H1 (cell line): ENCODE measurements at regions not wholly inside any gene's neighbourhood (a gene's known extent, or its start where the extent isn't known, plus 50 kb on each side); places are given as distances from the start of the nearest gene placed in this dataset.

Source experiments
- CTCF ChIA-PET: fragments of 300-600 bp; sonication (Branson Sonifier 250); formaldehyde crosslinking; loops from one replicate; lab custom pipeline; 2021; ENCODE audit not compliant: partially characterized antibody; lab: Charles Lee
- POLR2A ChIA-PET: fragments of 300-600 bp; sonication (Branson Sonifier 250); formaldehyde crosslinking; loops from one replicate; lab custom pipeline; 2021; ENCODE audit warnings: inconsistent platforms; ENCODE audit not compliant: partially characterized antibody; lab: Charles Lee
- DNase-seq, 2 experiments: peaks; one replicate each; pipeline versions ENCODE4 v3.0.0 to v3.0.0-alpha.2; 2010 to 2022; ENCODE audit warnings: low spot score in 2 of 2, low read depth in 1 of 2, mixed read lengths in 1 of 2
- FAIRE-seq: peaks from 2 replicates; lab custom pipeline; 2011; peaks lifted over from hg19 to GRCh38; lab: Jason Lieb, UNC
- H2AFZ ChIP-seq: 2 replicates; pipeline ENCODE4 v1.8.1; 2012; ENCODE audit warnings: low read length, inconsistent platforms
- H2AK5ac ChIP-seq: 2 replicates; pipeline ENCODE4 v1.6.1; 2013; ENCODE audit warnings: low read depth, low read length
- H2BK120ac ChIP-seq: replicated peaks from 2 replicates; pipeline ENCODE3; 2013; ENCODE audit warnings: low read depth, low read length, inconsistent platforms
- H2BK12ac ChIP-seq: 2 replicates; pipeline ENCODE4 v1.6.1; 2013; ENCODE audit warnings: low read depth, low read length
- H2BK15ac ChIP-seq: 2 replicates; pipeline ENCODE4 v1.6.1; 2013; ENCODE audit warnings: low read length
- H2BK20ac ChIP-seq: 2 replicates; pipeline ENCODE4 v1.6.1; 2013; ENCODE audit warnings: low read length
- H2BK5ac ChIP-seq: 2 replicates; pipeline ENCODE4 v1.6.1; 2013; ENCODE audit warnings: low read depth, low read length
- H3K14ac ChIP-seq: 2 replicates; pipeline ENCODE4 v1.6.1; 2013; ENCODE audit warnings: inconsistent platforms; ENCODE audit not compliant: insufficient read length
- H3K18ac ChIP-seq: 2 replicates; pipeline ENCODE4 v1.6.1; 2013; ENCODE audit warnings: low read length; ENCODE audit errors: extremely low read depth
- H3K23ac ChIP-seq: 2 replicates; pipeline ENCODE4 v1.6.1; 2013; ENCODE audit warnings: inconsistent platforms; ENCODE audit not compliant: insufficient read length
- H3K23me2 ChIP-seq: 2 replicates; pipeline ENCODE4 v1.6.1; 2013; ENCODE audit warnings: low read depth, low read length
- H3K27ac ChIP-seq: 2 replicates; pipeline ENCODE4 v1.6.1; 2011; ENCODE audit warnings: low read depth, low read length, inconsistent platforms
- H3K27me3 ChIP-seq, 4 experiments: replicated peaks in 1 of 4; 1 replicate in 1 of 4; 2 replicates in 3 of 4; pipeline versions ENCODE4 v1.6.1 to v1.8.1; 2011 to 2013; ENCODE audit warnings: low read length in 3 of 4, mild to moderate bottlenecking in 3 of 4, inconsistent platforms in 2 of 4, mixed read lengths in 2 of 4, moderate library complexity in 1 of 4; ENCODE audit not compliant: control insufficient read depth in 3 of 4, insufficient read depth in 3 of 4; ENCODE audit errors: extremely low read depth in 1 of 4
- H3K36me3 ChIP-seq, 4 experiments: 2 replicates each; pipeline versions ENCODE4 v1.6.1 to v1.8.1; 2011 to 2013; ENCODE audit warnings: mild to moderate bottlenecking in 4 of 4, low read length in 3 of 4, moderate library complexity in 2 of 4, control low read depth in 1 of 4, inconsistent platforms in 1 of 4; ENCODE audit not compliant: insufficient read depth in 4 of 4, control insufficient read depth in 2 of 4
- H3K4ac ChIP-seq: replicated peaks from 2 replicates; pipeline ENCODE3; 2013; ENCODE audit warnings: low read length, low read depth, mixed read lengths, inconsistent platforms; ENCODE audit not compliant: insufficient read length
- H3K4me1 ChIP-seq, 4 experiments: replicated peaks in 1 of 4; 1 replicate in 1 of 4; 2 replicates in 3 of 4; pipeline versions ENCODE4 v1.6.1 to v1.8.1; 2011 to 2013; ENCODE audit warnings: low read length in 3 of 4, inconsistent platforms in 2 of 4, mixed read lengths in 1 of 4; ENCODE audit not compliant: insufficient read depth in 4 of 4, control insufficient read depth in 3 of 4
- H3K4me2 ChIP-seq, 2 experiments: 2 replicates each; pipeline versions ENCODE4 v1.6.1 to v1.8.1; 2011 to 2013; ENCODE audit warnings: low read depth in 2 of 2, low read length in 2 of 2, control low read depth in 1 of 2, inconsistent platforms in 1 of 2, mild to moderate bottlenecking in 1 of 2; ENCODE audit not compliant: insufficient read depth in 1 of 2
- H3K4me3 ChIP-seq, 4 experiments: fragments of 200-600, 300-600 bp in 1 of 4; sonication (generic), shearing (Covaris generic), sonication (Bioruptor Twin) in 1 of 4; 2 replicates each; pipeline versions ENCODE4 v1.5.1 to v1.8.1; 2011 to 2016; ENCODE audit warnings: low read length in 4 of 4, low read depth in 3 of 4, control low read depth in 2 of 4, inconsistent platforms in 2 of 4, mild to moderate bottlenecking in 2 of 4, mixed read lengths in 1 of 4, moderate library complexity in 1 of 4; ENCODE audit not compliant: insufficient read depth in 2 of 4; ENCODE audit errors: extremely low read depth in 1 of 4
- H3K56ac ChIP-seq: replicated peaks from 2 replicates; pipeline ENCODE3; 2013; ENCODE audit warnings: low read depth, mild to moderate bottlenecking, mixed read lengths, low read length, inconsistent platforms; ENCODE audit not compliant: insufficient read length
- H3K79me1 ChIP-seq: 2 replicates; pipeline ENCODE4 v1.6.1; 2013; ENCODE audit warnings: low read depth, low read length, control low read depth
- H3K79me2 ChIP-seq, 2 experiments: 2 replicates each; pipeline versions ENCODE4 v1.6.1 to v1.8.1; 2012 to 2013; ENCODE audit warnings: low read length in 2 of 2, mild to moderate bottlenecking in 2 of 2, inconsistent platforms in 1 of 2; ENCODE audit not compliant: insufficient read depth in 2 of 2, control insufficient read depth in 1 of 2
- H3K9ac ChIP-seq, 4 experiments: replicated peaks in 1 of 4; 1 replicate in 1 of 4; 2 replicates in 3 of 4; pipeline versions ENCODE4 v1.6.1 to v1.8.1; 2011 to 2013; ENCODE audit warnings: low read depth in 3 of 4, low read length in 3 of 4, control low read depth in 2 of 4, mild to moderate bottlenecking in 2 of 4, moderate library complexity in 2 of 4, inconsistent platforms in 1 of 4; ENCODE audit errors: extremely low read depth in 1 of 4
- H3K9me3 ChIP-seq, 2 experiments: 2 replicates each; pipeline versions ENCODE4 v1.6.1 to v1.8.1; 2012 to 2013; ENCODE audit warnings: mild to moderate bottlenecking in 2 of 2, moderate library complexity in 2 of 2, control low read depth in 1 of 2, inconsistent platforms in 1 of 2, low read depth in 1 of 2, low read length in 1 of 2, mixed read lengths in 1 of 2; ENCODE audit not compliant: insufficient read depth in 2 of 2
- H4K20me1 ChIP-seq, 2 experiments: replicated peaks in 1 of 2; 2 replicates each; pipeline versions ENCODE3 to v1.8.1; 2011 to 2013; ENCODE audit warnings: inconsistent platforms in 2 of 2, low read length in 2 of 2, mild to moderate bottlenecking in 1 of 2; ENCODE audit not compliant: insufficient read depth in 2 of 2, control insufficient read depth in 1 of 2
- H4K5ac ChIP-seq: 2 replicates; pipeline ENCODE4 v1.6.1; 2013; ENCODE audit warnings: low read length, low read depth, mixed read lengths, inconsistent platforms; ENCODE audit not compliant: insufficient read length
- H4K8ac ChIP-seq: 2 replicates; pipeline ENCODE4 v1.8.0; 2013; ENCODE audit warnings: mild to moderate bottlenecking, moderate library complexity, low read length, inconsistent platforms; ENCODE audit not compliant: insufficient read depth; ENCODE audit errors: extremely low read depth
- H4K91ac ChIP-seq: replicated peaks from 2 replicates; pipeline ENCODE3; 2013; ENCODE audit warnings: low read length, mixed read lengths, inconsistent platforms; ENCODE audit not compliant: insufficient read length
- BACH1 ChIP-seq: IDR thresholded peaks from 2 replicates; pipeline ENCODE4 v1.6.1; 2012; ENCODE audit warnings: low read length, improper control_type of control experiment
- BRCA1 ChIP-seq: IDR thresholded peaks from 2 replicates; pipeline ENCODE4 v1.6.1; 2012; ENCODE audit warnings: low read depth, low read length, improper control_type of control experiment
- CREB1 ChIP-seq: IDR thresholded peaks from 2 replicates; pipeline ENCODE4 v1.6.1; 2012; ENCODE audit warnings: inconsistent platforms
- EGR1 ChIP-seq: IDR thresholded peaks from 2 replicates; pipeline ENCODE4 v1.6.1; 2011; ENCODE audit warnings: low read depth, low read length, borderline replicate concordance
- FOSL1 ChIP-seq: IDR thresholded peaks from 2 replicates; pipeline ENCODE4 v1.6.1; 2011; ENCODE audit warnings: mild to moderate bottlenecking, low read depth, low read length, moderate library complexity; ENCODE audit not compliant: insufficient read depth
- JUN ChIP-seq: IDR thresholded peaks from 2 replicates; pipeline ENCODE4 v1.6.1; 2011; ENCODE audit warnings: low read depth, mild to moderate bottlenecking, improper control_type of control experiment, low read length
- MAFK ChIP-seq: IDR thresholded peaks from 2 replicates; pipeline ENCODE4 v1.6.1; 2012; ENCODE audit warnings: low read depth, mild to moderate bottlenecking, improper control_type of control experiment, low read length
- RAD21 ChIP-seq, 2 experiments: IDR thresholded peaks in 1 of 2; conservative IDR thresholded peaks in 1 of 2; 2 replicates each; pipeline ENCODE4 v1.6.1; 2011; ENCODE audit warnings: low read depth in 2 of 2, low read length in 2 of 2, improper control_type of control experiment in 1 of 2, inconsistent platforms in 1 of 2, mild to moderate bottlenecking in 1 of 2, moderate library complexity in 1 of 2
- RFX5 ChIP-seq: IDR thresholded peaks from 2 replicates; pipeline ENCODE4 v1.6.1; 2011; ENCODE audit warnings: low read depth, low read length, improper control_type of control experiment, borderline replicate concordance
- RNF2 ChIP-seq: fragments of 200-900, 300-1000 bp; sonication (generic); IDR thresholded peaks from 2 replicates; pipeline ENCODE4 v1.7.1; 2016; ENCODE audit warnings: borderline replicate concordance, low read depth, mild to moderate bottlenecking, antibody characterized with exemption, low read length; ENCODE audit not compliant: poor library complexity, severe bottlenecking; ENCODE audit errors: missing control alignments
- SP2 ChIP-seq: IDR thresholded peaks from 2 replicates; pipeline ENCODE4 v1.6.1; 2012; ENCODE audit warnings: mild to moderate bottlenecking, low read length, inconsistent platforms
- TAF7 ChIP-seq: optimal IDR thresholded peaks from 2 replicates; pipeline ENCODE3; 2011; ENCODE audit warnings: low read depth, mild to moderate bottlenecking, inconsistent platforms, low read length, moderate library complexity, borderline replicate concordance
- ZNF274 ChIP-seq: IDR thresholded peaks from 2 replicates; pipeline ENCODE4 v1.7.0; 2012; ENCODE audit warnings: low read length, borderline replicate concordance; ENCODE audit errors: extremely low read depth
- WGBS, 2 experiments: shearing (Covaris generic) in 1 of 2; methylation state at CpG; one replicate each; pipeline versions ENCODE4 v1.1.6 to v1.1.7; 2013 to 2015; ENCODE audit warnings: low lambda C conversion rate in 2 of 2, mixed read lengths in 2 of 2, inconsistent platforms in 1 of 2, low coverage in 1 of 2, missing lambda C conversion rate in 1 of 2; ENCODE audit not compliant: insufficient replicate concordance in 2 of 2, insufficient coverage in 1 of 2, insufficient read length in 1 of 2; ENCODE audit errors: extremely low coverage in 1 of 2, missing lambda C conversion rate in 1 of 2; 5-methylcytosine and 5-hydroxymethylcytosine counted together

- FAIRE-seq = no peak
- no peak overlapping the region for H3K4ac ChIP-seq
- no peak overlapping the region for H3K18ac ChIP-seq
- H2BK5ac ChIP-seq = no peak overlapping the region
- TF ChIP-seq RAD21 (IDR thresholded peaks at IDR 0.05 in 1 of 2, conservative IDR thresholded peaks at IDR 0.05 in 1 of 2; ENCODE audit: low read depth in 2 of 2, low read length in 2 of 2) (no peak), MAFK (no peak), CREB1 (no peak), BACH1 (no peak), ZNF274 (no peak), FOSL1 (no peak), BRCA1 (no peak), JUN (no peak), TAF7 (no peak), RNF2 (no peak), EGR1 (no peak), SP2 (no peak), RFX5 (no peak)
- ChIA-PET CTCF (no interaction called here), POLR2A (no interaction called here)
- no peaks in the 10 kb centered on the region for H4K20me1 ChIP-seq
- no peaks in the 10 kb centered on the region for H3K79me1 ChIP-seq
- peak overlapping the region; percentile 53; the same call in 1 of the 2 replicates for H2AFZ ChIP-seq
- H4K91ac ChIP-seq = no peak overlapping the region
- no peak overlapping the region for H2AK5ac ChIP-seq
- no peak overlapping the region for H3K56ac ChIP-seq
- H3K9me3 ChIP-seq = no peaks in the 10 kb centered on the region
- no peak overlapping the region for H3K14ac ChIP-seq
- no peak overlapping the region for H3K4me2 ChIP-seq
- no peak overlapping the region for H3K23ac ChIP-seq
- no peak overlapping the region for H4K8ac ChIP-seq
- H3K36me3 ChIP-seq = no peaks in the 10 kb centered on the region
- H3K23me2 ChIP-seq = no peaks in the 10 kb centered on the region; the same call in 1 of the 2 replicates
- no peaks in the 10 kb centered on the region for H3K27me3 ChIP-seq
- no peak overlapping the region for H2BK15ac ChIP-seq
- H4K5ac ChIP-seq = no peak overlapping the region
- no peak overlapping the region for H2BK120ac ChIP-seq
- DNase-seq = no peak
- WGBS, 2 experiments = 91% methylated on average over 8 of the region's 8 CpGs; no CpG with 5 or more reads in 1 of the 2 experiments
- H3K9ac ChIP-seq = no peak overlapping the region
- no peaks in the 10 kb centered on the region for H3K79me2 ChIP-seq
- H3K4me3 ChIP-seq = no peak overlapping the region
- H2BK20ac ChIP-seq = no peak overlapping the region
- H2BK12ac ChIP-seq = no peak overlapping the region
- no peak overlapping the region for H3K27ac ChIP-seq
- peaks cover 0 to 2% (median 0%) of the 10 kb centered on the region in 4 experiments; a peak in 2 of 7 replicates for H3K4me1 ChIP-seq
Observed at GRCh38 chr9:108193026-108193710, 662.6 kb downstream of the ACTL7B start.
